K562 (cell line): ENCODE measurements at regions not wholly inside any gene's neighbourhood (a gene's known extent, or its start where the extent isn't known, plus 50 kb on each side); places are given as distances from the start of the nearest gene placed in this dataset.

Source experiments
- ATAC-seq: fragments of 200-7000 bp; cut with Tn5 transposase; 3 replicates; pipeline ENCODE4 v1.9.1; 2020; ENCODE audit warnings: moderate library complexity
- BruUV-seq: library from RNA; stranded (reverse); fragments of 400-500 nt; replicated peaks from 2 replicates; lab custom pipeline; 2021; lab: Mats Ljungman, UMichigan
- CTCF ChIA-PET: fragments of 300-600 bp; formaldehyde crosslinking; extraction: SDS; loops from one replicate; lab custom pipeline; 2021; ENCODE audit warnings: low intra/inter-chr PET ratio; lab: Yijun Ruan, JAX
- POLR2A ChIA-PET: fragments of 300-600, 350-650 bp; sonication (Branson Sonifier 250); formaldehyde crosslinking; extraction: SDS; loops from one replicate; lab custom pipeline; 2021; ENCODE audit warnings: antibody characterized with exemption, inconsistent platforms; lab: Yijun Ruan, JAX
- DNase-seq, 4 experiments: peaks; one replicate each; pipeline versions ENCODE4 v3.0.0 to v3.0.0-alpha.2; 2011 to 2018; ENCODE audit warnings: low spot score in 3 of 4, mixed read lengths in 3 of 4; ENCODE audit errors: extremely low read depth in 1 of 4
- FAIRE-seq: peaks from 2 replicates; lab custom pipeline; 2011; peaks lifted over from hg19 to GRCh38; lab: Jason Lieb, UNC
- H2AFZ ChIP-seq: 2 replicates; pipeline ENCODE4 v1.6.0; 2011; ENCODE audit warnings: low read depth, low read length, control low read depth, inconsistent platforms
- H3K27ac ChIP-seq: fragments of 200-600 bp; 3 replicates; pipeline ENCODE4 v1.8.0; 2011; ENCODE audit warnings: low read depth, mild to moderate bottlenecking, control low read depth, inconsistent platforms, low read length, moderate library complexity, mixed read lengths; ENCODE audit errors: extremely low read depth
- H3K27me3 ChIP-seq, 2 experiments: fragments of 300-600 bp in 1 of 2; 2 replicates in 1 of 2; 3 replicates in 1 of 2; pipeline versions ENCODE4 v1.6.0 to v1.8.0; 2011; ENCODE audit warnings: inconsistent platforms in 2 of 2, low read length in 2 of 2, mild to moderate bottlenecking in 1 of 2, mixed read lengths in 1 of 2, moderate library complexity in 1 of 2; ENCODE audit not compliant: control insufficient read depth in 2 of 2, insufficient read depth in 2 of 2
- H3K36me3 ChIP-seq: fragments of 300-600 bp; 3 replicates; pipeline ENCODE4 v1.8.0; 2011; ENCODE audit warnings: mild to moderate bottlenecking, low read length, inconsistent platforms; ENCODE audit not compliant: control insufficient read depth, insufficient read depth
- H3K4me1 ChIP-seq, 2 experiments: fragments of 200-600 bp in 1 of 2; replicated peaks in 1 of 2; 2 replicates in 1 of 2; 3 replicates in 1 of 2; pipeline versions ENCODE4 v1.5.1 to v1.8.0; 2011; ENCODE audit warnings: inconsistent platforms in 2 of 2, low read length in 2 of 2, mild to moderate bottlenecking in 1 of 2, mixed read lengths in 1 of 2, moderate library complexity in 1 of 2; ENCODE audit not compliant: control insufficient read depth in 2 of 2, insufficient read depth in 2 of 2
- H3K4me2 ChIP-seq: 2 replicates; pipeline ENCODE4 v1.6.1; 2011; ENCODE audit warnings: low read length, control low read depth, inconsistent platforms, mixed read lengths; ENCODE audit not compliant: insufficient read depth
- H3K4me3 ChIP-seq: fragments of 200-600 bp; sonication (generic), shearing (Covaris generic); 2 replicates; pipeline ENCODE4 v1.5.1; 2016; ENCODE audit warnings: control low read depth, inconsistent platforms
- H3K79me2 ChIP-seq: fragments of 200-600 bp; 3 replicates; pipeline ENCODE4 v1.8.0; 2011; ENCODE audit warnings: low read length, inconsistent platforms; ENCODE audit not compliant: control insufficient read depth, insufficient read depth
- H3K9ac ChIP-seq, 2 experiments: 2 replicates each; pipeline versions ENCODE4 v1.6.0 to v1.6.1; 2011; ENCODE audit warnings: low read depth in 2 of 2, low read length in 2 of 2, control low read depth in 1 of 2, inconsistent platforms in 1 of 2, mild to moderate bottlenecking in 1 of 2, mixed read lengths in 1 of 2; ENCODE audit not compliant: insufficient read depth in 1 of 2
- H3K9me1 ChIP-seq: one replicate; pipeline ENCODE4 v1.6.0; 2011; ENCODE audit warnings: inconsistent platforms, mild to moderate bottlenecking, low read length, moderate library complexity; ENCODE audit not compliant: control insufficient read depth, insufficient read depth
- H3K9me3 ChIP-seq: replicated peaks from 2 replicates; pipeline ENCODE4 v1.5.1; 2011; ENCODE audit warnings: low read depth, low read length, inconsistent platforms; ENCODE audit not compliant: control insufficient read depth, insufficient read depth
- H4K20me1 ChIP-seq: replicated peaks from 2 replicates; pipeline ENCODE4 v1.6.1; 2011; ENCODE audit warnings: low read length, inconsistent platforms, mixed read lengths; ENCODE audit not compliant: control insufficient read depth, insufficient read depth
- BCL6 ChIP-seq: fragments of 250-450 bp; sonication (Bioruptor Pico); IDR thresholded peaks from 2 replicates; pipeline ENCODE4 v1.4.0; 2020
- BHLHE40 ChIP-seq: IDR thresholded peaks from 2 replicates; pipeline ENCODE4 v1.6.1; 2011; ENCODE audit warnings: low read length, improper control_type of control experiment
- CEBPZ ChIP-seq: fragments of 150-350 bp; IDR thresholded peaks from 2 replicates; pipeline ENCODE4 v1.6.1; 2014; ENCODE audit warnings: low read depth, mild to moderate bottlenecking, low read length, borderline replicate concordance
- CREB1 ChIP-seq, 2 experiments: sonication (generic) in 1 of 2; formaldehyde crosslinking in 1 of 2; IDR thresholded peaks; 2 replicates each; pipeline versions ENCODE4 v1.6.1 to v1.8.0; 2012 to 2022; ENCODE audit warnings: inconsistent platforms in 1 of 2, mild to moderate bottlenecking in 1 of 2, missing genetic modification reagents in 1 of 2, moderate library complexity in 1 of 2
- LARP7 ChIP-seq: fragments of 450-650 bp; IDR thresholded peaks from 2 replicates; pipeline ENCODE4 v1.6.1; 2016
- PRMT5 ChIP-seq: sonication (generic); formaldehyde crosslinking; IDR thresholded peaks from 2 replicates; pipeline ENCODE4 v1.5.0; 2020; ENCODE audit warnings: missing genetic modification reagents
- ZNF699 ChIP-seq: fragments of 250-450 bp; sonication (Bioruptor Pico); IDR thresholded peaks from 2 replicates; pipeline ENCODE4 v1.8.0; 2021; ENCODE audit warnings: mild to moderate bottlenecking, moderate library complexity; ENCODE audit not compliant: insufficient replicate concordance
- WGBS: fragments of 100-300 bp; shearing (Covaris generic); methylation state at CpG from one replicate; pipeline ENCODE4 v1.1.6; 2016; ENCODE audit warnings: low coverage, mixed read lengths; ENCODE audit not compliant: insufficient coverage; ENCODE audit errors: missing lambda C conversion rate; 5-methylcytosine and 5-hydroxymethylcytosine counted together
- in situ Hi-C: fragments of 300-500 bp; cut with MboI; formaldehyde crosslinking; loops from 4 replicates; pipeline ENCODE4 v1.15.0; 2018; ENCODE audit warnings: inconsistent platforms, mixed read lengths
- intact Hi-C: fragments of 100-400 bp; cut with micrococcal nuclease; formaldehyde crosslinking; loops from 2 replicates; pipeline ENCODE4 v1.14.2; 2022
- TF ChIP-seq, protein P1 (sequence below): fragments of 250-450 bp; sonication (Bioruptor Pico); IDR thresholded peaks from 2 replicates; pipeline ENCODE4 v1.8.0; 2021; ENCODE audit warnings: moderate library complexity, mild to moderate bottlenecking, inconsistent platforms
- TF ChIP-seq, protein P2 (sequence below): sonication (generic); formaldehyde crosslinking; IDR thresholded peaks from 2 replicates; pipeline ENCODE4 v1.8.1; 2022; ENCODE audit warnings: missing genetic modification reagents
- TF ChIP-seq, protein P3 (sequence below): sonication (generic); formaldehyde crosslinking; IDR thresholded peaks from 2 replicates; pipeline ENCODE4 v1.8.1; 2023; ENCODE audit warnings: mild to moderate bottlenecking, missing genetic modification reagents

DNA sequence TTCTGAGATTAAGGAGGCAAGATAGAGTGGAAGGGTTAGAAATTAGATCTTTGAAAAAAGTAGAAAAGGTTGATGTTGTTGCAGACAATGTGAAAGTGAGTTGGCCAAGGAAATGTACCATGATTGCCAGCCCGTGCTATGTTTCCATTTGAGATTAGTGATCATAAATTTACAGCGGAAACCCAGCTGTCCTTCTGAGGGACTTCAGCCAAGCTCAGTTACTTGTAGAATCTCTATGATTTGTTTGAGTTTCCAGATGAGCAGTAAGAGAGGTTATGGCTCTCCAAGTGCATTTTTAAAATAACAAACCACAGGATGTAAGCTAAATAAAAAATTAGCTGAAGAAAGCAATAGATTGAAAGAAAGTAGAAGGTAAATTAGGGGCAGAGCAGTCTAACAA lies 54.2 kb upstream of the RBMS3 start:
- Histone ChIP-seq H3K36me3 (no peaks in the 10 kb centered on the region), H3K27ac (no peak overlapping the region), H3K79me2 (no peaks in the 10 kb centered on the region), H3K4me3 (no peak overlapping the region), H2AFZ (no peak overlapping the region), H3K4me2 (no peak overlapping the region), H3K27me3 (no peaks in the 10 kb centered on the region), H3K4me1 (no peaks in the 10 kb centered on the region), H3K9ac (no peak overlapping the region), H3K9me1 (no peaks in the 10 kb centered on the region), H3K9me3 (no peaks in the 10 kb centered on the region), H4K20me1 (no peaks in the 10 kb centered on the region)
- intact Hi-C loops (no loop called here), in situ Hi-C loops (no loop called here)
- ATAC-seq (no peak), DNase-seq (no peak), FAIRE-seq (no peak)
- BruUV-seq = no TSS peak
- ChIA-PET CTCF (no interaction called here), POLR2A (no interaction called here)
- WGBS = 0% methylated on average over 2 of the region's 2 CpGs
- TF ChIP-seq BHLHE40 (no peak), PRMT5 (CRISPR knock-in tag) (no peak), ZNF699 (CRISPR knock-in tag) (no peak), CEBPZ (no peak), CREB1 (IDR thresholded peaks at IDR 0.05) (no peak), CREB1 (CRISPR knock-in tag; IDR thresholded peaks at IDR 0.05) (no peak), LARP7 (no peak), BCL6 (CRISPR knock-in tag) (no peak)
- TF ChIP-seq, protein P1, sequence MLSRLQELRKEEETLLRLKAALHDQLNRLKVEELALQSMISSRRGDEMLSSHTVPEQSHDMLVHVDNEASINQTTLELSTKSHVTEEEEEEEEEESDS (CRISPR knock-in tag) = no peak
- TF ChIP-seq, protein P2, sequence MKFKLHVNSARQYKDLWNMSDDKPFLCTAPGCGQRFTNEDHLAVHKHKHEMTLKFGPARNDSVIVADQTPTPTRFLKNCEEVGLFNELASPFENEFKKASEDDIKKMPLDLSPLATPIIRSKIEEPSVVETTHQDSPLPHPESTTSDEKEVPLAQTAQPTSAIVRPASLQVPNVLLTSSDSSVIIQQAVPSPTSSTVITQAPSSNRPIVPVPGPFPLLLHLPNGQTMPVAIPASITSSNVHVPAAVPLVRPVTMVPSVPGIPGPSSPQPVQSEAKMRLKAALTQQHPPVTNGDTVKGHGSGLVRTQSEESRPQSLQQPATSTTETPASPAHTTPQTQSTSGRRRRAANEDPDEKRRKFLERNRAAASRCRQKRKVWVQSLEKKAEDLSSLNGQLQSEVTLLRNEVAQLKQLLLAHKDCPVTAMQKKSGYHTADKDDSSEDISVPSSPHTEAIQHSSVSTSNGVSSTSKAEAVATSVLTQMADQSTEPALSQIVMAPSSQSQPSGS = no peak
- TF ChIP-seq, protein P3, sequence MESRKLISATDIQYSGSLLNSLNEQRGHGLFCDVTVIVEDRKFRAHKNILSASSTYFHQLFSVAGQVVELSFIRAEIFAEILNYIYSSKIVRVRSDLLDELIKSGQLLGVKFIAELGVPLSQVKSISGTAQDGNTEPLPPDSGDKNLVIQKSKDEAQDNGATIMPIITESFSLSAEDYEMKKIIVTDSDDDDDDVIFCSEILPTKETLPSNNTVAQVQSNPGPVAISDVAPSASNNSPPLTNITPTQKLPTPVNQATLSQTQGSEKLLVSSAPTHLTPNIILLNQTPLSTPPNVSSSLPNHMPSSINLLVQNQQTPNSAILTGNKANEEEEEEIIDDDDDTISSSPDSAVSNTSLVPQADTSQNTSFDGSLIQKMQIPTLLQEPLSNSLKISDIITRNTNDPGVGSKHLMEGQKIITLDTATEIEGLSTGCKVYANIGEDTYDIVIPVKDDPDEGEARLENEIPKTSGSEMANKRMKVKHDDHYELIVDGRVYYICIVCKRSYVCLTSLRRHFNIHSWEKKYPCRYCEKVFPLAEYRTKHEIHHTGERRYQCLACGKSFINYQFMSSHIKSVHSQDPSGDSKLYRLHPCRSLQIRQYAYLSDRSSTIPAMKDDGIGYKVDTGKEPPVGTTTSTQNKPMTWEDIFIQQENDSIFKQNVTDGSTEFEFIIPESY (CRISPR knock-in tag) = no peak
